HG03139 (cell line): ENCODE measurements at regions not wholly inside any gene's neighbourhood (a gene's known extent, or its start where the extent isn't known, plus 50 kb on each side); places are given as distances from the start of the nearest gene placed in this dataset.

Experiments
- ATAC-seq: cut with Tn5 transposase; IDR thresholded peaks from one replicate; pipeline ENCODE4 v1.9.1; 2021; ENCODE audit not compliant: unreplicated experiment

GRCh38 chr5:52710972-52711596 is 76.6 kb upstream of the ITGA1 start:
- ATAC-seq: no peak

- no peak for ATAC-seq
Measured at GRCh38 chr5:52712354-52712753, 75.4 kb upstream of the ITGA1 start.

- ATAC-seq: peak; percentile 94
Measured at GRCh38 chr5:52725065-52725746, 62.5 kb upstream of the ITGA1 start.

- ATAC-seq: peak; percentile 24
Measured at GRCh38 chr5:52725808-52726207, 61.9 kb upstream of the ITGA1 start.

GRCh38 chr5:52727020-52727419 is 60.7 kb upstream of the ITGA1 start:
- ATAC-seq: no peak

GRCh38 chr5:52727576-52727975 is 60.1 kb upstream of the ITGA1 start:
- ATAC-seq: no peak

- ATAC-seq: no peak
Measured at GRCh38 chr5:52728224-52728623, 59.5 kb upstream of the ITGA1 start.

- ATAC-seq: no peak
Measured at GRCh38 chr5:52728686-52729085, 59.0 kb upstream of the ITGA1 start.

- no peak for ATAC-seq
Measured at GRCh38 chr5:52731274-52732027, 56.3 kb upstream of the ITGA1 start.

- ATAC-seq: no peak
Measured at GRCh38 chr5:52734557-52734956, 53.2 kb upstream of the ITGA1 start.

- no peak for ATAC-seq
Measured at GRCh38 chr5:52735139-52735538, 52.6 kb upstream of the ITGA1 start.
